ENCODE measurements at regions not wholly inside any gene's neighbourhood (a gene's known extent, or its start where the extent isn't known, plus 50 kb on each side); places are given as distances from the start of the nearest gene placed in this dataset.

DNA sequence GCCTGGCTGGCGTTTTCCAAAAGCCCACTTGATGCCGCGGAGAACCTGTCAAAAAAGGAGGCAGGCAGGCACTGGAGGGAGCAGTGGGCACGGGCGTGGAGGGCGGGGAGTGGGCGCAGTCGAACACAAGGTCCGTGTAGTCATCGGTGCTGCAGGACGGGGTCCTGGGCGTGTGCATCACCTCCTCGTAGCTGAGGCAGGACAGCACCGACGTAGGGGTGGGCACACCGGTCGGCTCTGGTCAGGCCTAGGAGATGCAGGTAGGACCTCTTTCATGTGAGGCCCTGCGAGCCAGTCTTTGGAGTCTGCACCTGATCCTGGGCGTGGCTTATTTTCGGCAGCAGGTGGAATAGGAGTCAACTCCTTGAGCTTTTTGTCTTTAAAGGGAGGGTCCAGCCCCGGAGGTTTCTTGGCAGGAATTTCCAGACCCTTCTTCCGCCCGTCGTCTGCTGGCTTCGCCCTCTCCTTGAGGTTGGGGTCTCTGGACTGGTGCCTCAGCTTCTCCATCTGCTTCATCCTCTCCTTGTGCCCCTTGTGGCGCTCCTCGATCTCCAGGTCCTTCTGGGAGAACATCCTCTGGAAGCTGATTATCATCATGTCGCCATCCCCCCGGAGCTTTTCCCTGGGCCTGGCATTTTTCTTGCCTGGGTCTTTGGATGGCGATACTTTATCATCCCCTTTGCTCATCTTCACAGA lies 892.5 kb upstream of the LRRTM1 start:
- Histone ChIP-seq H3K9ac (no peak overlapping the region), H3K9me2 (ENCODE audit: insufficient read depth) (no peaks in the 10 kb centered on the region), H3K4me1 (ENCODE audit: insufficient read depth) (no peaks in the 10 kb centered on the region), H3K4me2 (ENCODE audit: unreplicated experiment) (no peak overlapping the region), H2AFZ (no peak overlapping the region), H3K4me3 (no peak overlapping the region), H3K36me3 (ENCODE audit: low read depth) (no peaks in the 10 kb centered on the region), H3F3A (ENCODE audit: insufficient read depth) (no peaks in the 10 kb centered on the region), H3K27me3 (replicated peaks; ENCODE audit: insufficient read depth) (no peaks in the 10 kb centered on the region), H3K79me2 (ENCODE audit: insufficient read depth) (no peaks in the 10 kb centered on the region), H3K27ac (no peak overlapping the region), H4K20me1 (ENCODE audit: insufficient read depth) (no peaks in the 10 kb centered on the region), H3K9me3 (ENCODE audit: low read depth) (no peaks in the 10 kb centered on the region)
- in situ Hi-C loops (cut with MboI), result no loop called here
- DNase-seq, result no peak
- TF ChIP-seq EZH2phosphoT487 (IDR thresholded peaks at IDR 0.05; ENCODE audit: insufficient read depth, low read depth), result no peak
- no peak for TF ChIP-seq EZH2 (IDR thresholded peaks at IDR 0.05; ENCODE audit: insufficient read depth, poor library complexity, severe bottlenecking)
- WGBS, 2 experiments (ENCODE audit: low coverage in 1 of 2, low lambda C conversion rate in 2 of 2, missing lambda C conversion rate in 2 of 2), result 60% methylated on average over 30 of the region's 30 CpGs

DNA sequence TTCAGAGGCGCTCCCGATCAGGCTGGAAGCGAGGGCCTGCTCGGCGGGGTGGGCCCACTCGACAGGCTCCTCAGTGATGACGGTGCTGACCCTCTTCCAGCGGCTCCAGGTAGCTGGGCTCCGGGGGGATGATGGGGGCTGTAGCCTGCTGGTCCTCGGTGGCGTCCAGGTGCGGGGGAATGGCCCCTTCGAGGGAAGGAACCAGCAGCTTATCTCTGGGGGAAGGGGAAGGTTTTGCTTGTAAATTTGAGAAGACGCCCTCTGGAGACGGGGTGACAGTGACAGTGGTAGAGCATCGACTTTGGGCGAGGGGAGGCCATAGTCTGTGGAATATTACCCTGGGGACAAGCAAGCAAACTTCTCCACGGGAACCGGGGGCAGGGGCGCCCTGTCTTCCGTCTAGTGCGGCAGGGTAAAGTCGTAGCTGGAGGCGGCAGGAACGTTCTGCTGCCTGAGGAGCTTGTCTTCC lies 891.9 kb upstream of the LRRTM1 start:
- Histone ChIP-seq H3K9me3 (ENCODE audit: low read depth) (no peaks in the 10 kb centered on the region), H3K36me3 (ENCODE audit: low read depth) (no peaks in the 10 kb centered on the region), H2AFZ (no peak overlapping the region), H3K4me3 (no peak overlapping the region), H3K4me2 (ENCODE audit: unreplicated experiment) (no peak overlapping the region), H3K9ac (no peak overlapping the region), H3K4me1 (ENCODE audit: insufficient read depth) (no peaks in the 10 kb centered on the region), H3F3A (ENCODE audit: insufficient read depth) (no peaks in the 10 kb centered on the region), H3K79me2 (ENCODE audit: insufficient read depth) (no peaks in the 10 kb centered on the region), H3K27ac (no peak overlapping the region), H3K9me2 (ENCODE audit: insufficient read depth) (no peaks in the 10 kb centered on the region), H3K27me3 (replicated peaks; ENCODE audit: insufficient read depth) (no peaks in the 10 kb centered on the region), H4K20me1 (ENCODE audit: insufficient read depth) (no peaks in the 10 kb centered on the region)
- in situ Hi-C loops (cut with MboI), result no loop called here
- TF ChIP-seq EZH2phosphoT487 (IDR thresholded peaks at IDR 0.05; ENCODE audit: insufficient read depth, low read depth) (no peak), EZH2 (IDR thresholded peaks at IDR 0.05; ENCODE audit: insufficient read depth, poor library complexity, severe bottlenecking) (no peak)
- WGBS, 2 experiments (ENCODE audit: low coverage in 1 of 2, low lambda C conversion rate in 2 of 2, missing lambda C conversion rate in 2 of 2), result 70 to 76% methylated on average over 24 to 25 of the region's 25 CpGs
- DNase-seq, result no peak

DNA sequence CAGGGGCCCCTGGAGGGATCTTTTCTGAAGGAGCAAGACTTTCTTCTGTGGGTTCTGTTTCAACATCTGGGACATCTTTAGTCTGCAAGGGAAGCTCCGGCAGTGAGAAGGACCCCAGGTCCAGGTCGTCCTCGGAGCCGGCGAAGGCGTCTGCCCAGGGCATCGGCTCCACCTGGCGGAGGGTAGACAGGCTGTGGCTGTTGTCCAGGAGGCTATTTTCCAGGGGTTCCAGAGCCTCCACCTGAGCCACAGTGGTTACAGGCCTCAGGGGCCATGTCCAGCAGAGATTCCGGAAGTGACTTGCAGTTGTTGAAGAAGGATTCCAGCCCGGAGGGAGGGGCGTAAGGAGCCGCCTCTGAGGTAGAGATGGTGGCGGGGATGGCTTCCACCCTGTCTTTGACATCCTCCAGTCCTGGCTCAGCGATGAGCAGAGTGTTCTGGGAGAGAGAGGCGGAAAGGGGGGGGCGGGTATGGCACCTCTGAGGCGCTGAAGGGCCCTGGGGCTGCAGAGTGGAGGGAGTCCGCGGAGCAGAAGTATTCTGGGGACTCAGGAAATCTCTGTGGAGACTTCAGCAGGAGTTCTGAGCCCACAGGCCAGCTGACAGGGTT lies 891.3 kb upstream of the LRRTM1 start:
- Histone ChIP-seq H3K27ac (no peak overlapping the region), H3F3A (ENCODE audit: insufficient read depth) (no peaks in the 10 kb centered on the region), H3K79me2 (ENCODE audit: insufficient read depth) (no peaks in the 10 kb centered on the region), H3K4me3 (no peak overlapping the region), H3K4me1 (ENCODE audit: insufficient read depth) (no peaks in the 10 kb centered on the region), H3K27me3 (replicated peaks; ENCODE audit: insufficient read depth) (no peaks in the 10 kb centered on the region), H2AFZ (no peak overlapping the region), H3K4me2 (ENCODE audit: unreplicated experiment) (no peak overlapping the region), H3K9ac (no peak overlapping the region), H4K20me1 (ENCODE audit: insufficient read depth) (no peaks in the 10 kb centered on the region), H3K9me3 (ENCODE audit: low read depth) (no peaks in the 10 kb centered on the region), H3K36me3 (ENCODE audit: low read depth) (no peaks in the 10 kb centered on the region), H3K9me2 (ENCODE audit: insufficient read depth) (no peaks in the 10 kb centered on the region)
- DNase-seq, result no peak
- TF ChIP-seq EZH2 (IDR thresholded peaks at IDR 0.05; ENCODE audit: insufficient read depth, poor library complexity, severe bottlenecking), result no peak
- no peak for TF ChIP-seq EZH2phosphoT487 (IDR thresholded peaks at IDR 0.05; ENCODE audit: insufficient read depth, low read depth)
- WGBS, 2 experiments (ENCODE audit: low coverage in 1 of 2, low lambda C conversion rate in 2 of 2, missing lambda C conversion rate in 2 of 2), result 43 to 49% methylated on average over 17 to 19 of the region's 19 CpGs
- in situ Hi-C loops (cut with MboI), result no loop called here

DNA sequence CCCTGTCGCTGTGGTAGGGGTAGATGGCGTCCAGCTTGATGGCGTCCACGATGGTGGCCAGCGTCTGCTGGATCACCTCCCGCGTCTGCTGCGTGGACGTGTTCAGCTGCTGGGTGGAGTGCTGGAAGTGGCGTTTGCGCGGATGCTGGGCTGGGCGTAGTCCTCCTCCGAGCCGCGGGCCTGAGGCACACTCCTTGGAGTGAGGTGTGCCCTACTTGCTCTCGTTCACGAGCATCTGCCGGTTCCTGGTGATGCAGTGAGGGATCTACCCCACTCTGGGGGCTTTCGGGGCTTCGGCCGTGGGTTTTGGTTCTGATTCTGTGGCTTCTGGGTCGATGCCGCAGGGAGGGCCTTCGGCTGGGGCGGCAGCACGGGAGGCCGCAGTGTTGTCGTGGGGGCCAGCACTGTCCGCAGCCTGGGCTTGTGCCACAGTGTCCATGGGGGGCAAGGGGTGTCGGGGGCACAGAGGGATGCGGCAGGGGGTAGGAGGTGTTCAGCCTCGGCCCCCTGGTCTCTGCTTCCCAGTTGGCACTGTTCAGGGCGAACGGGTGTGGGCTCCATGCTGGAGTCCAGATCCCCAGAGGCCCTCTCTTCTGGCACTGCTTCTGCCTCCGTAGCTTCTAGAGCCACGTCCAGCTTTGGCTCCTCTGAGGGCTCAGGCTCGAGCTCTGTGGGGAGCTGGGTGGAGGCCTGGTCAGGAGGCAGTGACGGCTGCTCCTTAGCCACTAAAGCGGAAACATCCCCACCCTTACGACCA lies 890.6 kb upstream of the LRRTM1 start:
- Histone ChIP-seq H3K9me2 (ENCODE audit: insufficient read depth) (no peaks in the 10 kb centered on the region), H3K9me3 (ENCODE audit: low read depth) (no peaks in the 10 kb centered on the region), H3K4me3 (no peak overlapping the region), H3K36me3 (ENCODE audit: low read depth) (no peaks in the 10 kb centered on the region), H3K4me2 (ENCODE audit: unreplicated experiment) (no peak overlapping the region), H3K27ac (no peak overlapping the region), H3K4me1 (ENCODE audit: insufficient read depth) (no peaks in the 10 kb centered on the region), H3K27me3 (replicated peaks; ENCODE audit: insufficient read depth) (no peaks in the 10 kb centered on the region), H4K20me1 (ENCODE audit: insufficient read depth) (no peaks in the 10 kb centered on the region), H2AFZ (no peak overlapping the region), H3K79me2 (ENCODE audit: insufficient read depth) (no peaks in the 10 kb centered on the region), H3K9ac (no peak overlapping the region), H3F3A (ENCODE audit: insufficient read depth) (no peaks in the 10 kb centered on the region)
- DNase-seq, result no peak
- no peak for TF ChIP-seq EZH2phosphoT487 (IDR thresholded peaks at IDR 0.05; ENCODE audit: insufficient read depth, low read depth)
- TF ChIP-seq EZH2 (IDR thresholded peaks at IDR 0.05; ENCODE audit: insufficient read depth, poor library complexity, severe bottlenecking), result no peak
- WGBS, 2 experiments (ENCODE audit: low coverage in 1 of 2, low lambda C conversion rate in 2 of 2, missing lambda C conversion rate in 2 of 2), result 65 to 69% methylated on average over 31 to 39 of the region's 41 CpGs
- in situ Hi-C loops (cut with MboI), result no loop called here

All from GM23248 (cell line).